ENCODE measurements at regions not wholly inside any gene's neighbourhood (a gene's known extent, or its start where the extent isn't known, plus 50 kb on each side); places are given as distances from the start of the nearest gene placed in this dataset.
"Not testable (repeated sequence)": the region's sequence is repeated elsewhere in the genome, so short reads cannot be mapped to it uniquely, and the experiment has no call there.

DNA sequence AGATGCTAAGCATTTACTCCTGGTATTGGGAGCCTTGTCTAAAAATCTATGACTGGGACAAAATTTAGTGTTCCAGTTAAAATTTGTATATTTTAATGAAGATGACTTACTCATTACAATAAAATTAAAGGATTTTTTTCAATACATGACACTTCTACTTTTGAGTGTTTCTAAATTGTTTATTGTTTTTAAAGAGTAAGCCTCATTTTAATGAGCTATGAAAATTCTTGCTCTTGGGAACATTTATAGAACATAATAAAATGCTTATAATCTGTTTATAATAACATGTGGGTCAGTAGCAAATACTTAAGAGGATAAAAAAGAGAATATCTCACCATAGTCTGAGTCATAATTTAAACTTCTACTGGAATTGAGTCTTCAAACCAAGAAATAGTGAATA, 149.5 kb downstream of the PLCE1 start:
- Histone ChIP-seq H3K36me3 (no peaks in the 10 kb centered on the region), H3K9ac (no peak overlapping the region), H3K4me2 (no peak overlapping the region), H3K9me3 (peaks cover 22% of the 10 kb centered on the region), H4K20me1 (no peaks in the 10 kb centered on the region), H3K4me1 (no peaks in the 10 kb centered on the region), H3K27ac (no peak overlapping the region), H3K4me3 (no peak overlapping the region), H3K27me3 (no peaks in the 10 kb centered on the region)
- TF ChIP-seq Cebpa-rat (IDR thresholded peaks at IDR 0.05): no peak

- Histone ChIP-seq H3K27me3 (no peaks in the 10 kb centered on the region), H3K4me1 (no peaks in the 10 kb centered on the region), H3K4me3 (no peak overlapping the region), H3K4me2 (no peak overlapping the region), H3K9ac (no peak overlapping the region), H3K36me3 (no peaks in the 10 kb centered on the region), H3K9me3 (peaks cover 22% of the 10 kb centered on the region), H4K20me1 (no peaks in the 10 kb centered on the region), H3K27ac (no peak overlapping the region)
- TF ChIP-seq Cebpa-rat (IDR thresholded peaks at IDR 0.05): no peak
Observed at GRCh38 chr10:94146313-94146712, 152.6 kb downstream of the PLCE1 start.

DNA sequence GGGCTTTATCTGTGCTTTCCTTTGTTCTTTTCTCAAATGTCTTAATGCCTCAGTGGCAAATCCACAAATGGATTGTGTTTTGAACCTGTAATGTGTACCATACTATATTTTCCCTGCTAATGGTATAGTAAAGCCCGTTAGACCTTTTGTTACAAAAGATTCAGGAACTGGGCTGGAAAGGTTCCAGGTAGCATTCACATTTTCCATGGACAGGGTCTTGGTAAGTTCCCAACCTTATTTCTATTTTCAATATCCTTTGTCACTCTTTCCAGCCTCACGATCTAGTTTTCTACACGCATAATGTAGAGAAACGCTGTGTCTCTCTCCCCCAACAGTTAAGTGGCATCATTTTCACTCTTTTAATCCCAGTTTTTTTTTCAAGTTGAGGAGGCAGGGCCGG, 153.0 kb downstream of the PLCE1 start:
- Histone ChIP-seq H3K27me3 (no peaks in the 10 kb centered on the region), H3K4me1 (no peaks in the 10 kb centered on the region), H3K9me3 (peaks cover 22% of the 10 kb centered on the region), H3K27ac (no peak overlapping the region), H3K36me3 (no peaks in the 10 kb centered on the region), H4K20me1 (no peaks in the 10 kb centered on the region), H3K9ac (no peak overlapping the region), H3K4me2 (no peak overlapping the region), H3K4me3 (no peak overlapping the region)
- no peak for TF ChIP-seq Cebpa-rat (IDR thresholded peaks at IDR 0.05)

DNA sequence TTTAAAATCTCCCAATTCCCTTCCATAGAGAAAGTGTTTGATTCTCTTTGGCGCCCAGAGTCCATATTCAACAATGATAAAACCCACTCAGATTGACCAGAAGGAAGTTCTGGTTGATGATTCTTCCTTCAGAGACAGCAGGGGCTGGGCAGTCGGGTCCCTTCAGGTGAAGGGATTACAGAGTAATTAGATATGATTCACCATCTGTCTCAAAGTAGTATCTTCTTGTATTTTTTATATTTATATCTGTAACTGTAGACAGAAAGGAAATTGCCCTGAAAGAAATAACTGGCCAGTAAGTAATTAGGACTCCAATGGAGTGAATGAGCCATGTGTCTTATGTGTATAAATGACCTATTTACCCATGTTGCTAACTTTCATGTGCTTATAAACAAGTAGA, 156.0 kb downstream of the PLCE1 start:
- peaks cover 22% of the 10 kb centered on the region for H3K9me3 ChIP-seq
- H3K4me1 ChIP-seq: no peaks in the 10 kb centered on the region
- no peak for TF ChIP-seq Cebpa-rat (IDR thresholded peaks at IDR 0.05)

DNA sequence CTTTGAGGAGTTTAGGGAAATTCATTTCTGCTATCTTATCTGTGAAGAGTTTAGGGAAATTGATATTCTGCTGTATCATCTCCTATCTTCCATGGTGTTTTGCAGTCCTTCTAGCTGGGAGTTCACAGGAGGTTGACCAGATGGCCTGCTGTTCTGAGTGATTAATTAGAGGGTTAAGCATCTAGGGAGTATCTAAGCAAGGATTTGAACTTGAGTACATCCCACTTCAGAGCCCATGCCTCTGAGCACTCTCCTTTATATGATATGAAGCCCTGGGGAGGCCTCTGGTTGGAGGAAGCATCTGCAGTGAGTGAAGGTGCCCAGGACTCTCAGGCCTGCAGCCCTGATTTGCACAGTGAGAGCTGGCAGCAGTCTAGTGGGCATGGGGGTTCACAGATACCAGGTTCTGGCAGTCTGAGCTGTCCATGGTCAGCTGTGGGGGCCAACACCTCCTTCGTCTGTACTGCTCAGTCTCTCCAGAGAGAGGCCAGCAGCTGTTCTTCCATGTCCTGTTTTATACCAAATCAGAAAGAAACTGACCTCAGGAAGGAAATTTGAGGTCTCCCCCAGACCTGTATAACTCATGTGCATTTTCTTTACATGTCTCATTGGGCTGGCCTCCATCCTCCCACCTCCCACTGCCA, 156.9 kb downstream of the PLCE1 start:
- H3K9ac ChIP-seq: no peak overlapping the region
- no peaks in the 10 kb centered on the region for H3K36me3 ChIP-seq
- no peak for TF ChIP-seq Cebpa-rat (IDR thresholded peaks at IDR 0.05)
- no peaks in the 10 kb centered on the region for H4K20me1 ChIP-seq
- no peak overlapping the region for H3K4me3 ChIP-seq
- no peaks in the 10 kb centered on the region for H3K4me1 ChIP-seq
- no peaks in the 10 kb centered on the region for H3K27me3 ChIP-seq
- peaks cover 14% of the 10 kb centered on the region for H3K9me3 ChIP-seq
- H3K4me2 ChIP-seq: no peak overlapping the region
- no peak overlapping the region for H3K27ac ChIP-seq

More for the DNA sequence above, 156.0 kb downstream of the PLCE1 start:
- H4K20me1 ChIP-seq: no peaks in the 10 kb centered on the region
- H3K9ac ChIP-seq: no peak overlapping the region
- no peak overlapping the region for H3K27ac ChIP-seq
- no peaks in the 10 kb centered on the region for H3K27me3 ChIP-seq
- no peak overlapping the region for H3K4me2 ChIP-seq
- no peaks in the 10 kb centered on the region for H3K36me3 ChIP-seq
- no peak overlapping the region for H3K4me3 ChIP-seq

DNA sequence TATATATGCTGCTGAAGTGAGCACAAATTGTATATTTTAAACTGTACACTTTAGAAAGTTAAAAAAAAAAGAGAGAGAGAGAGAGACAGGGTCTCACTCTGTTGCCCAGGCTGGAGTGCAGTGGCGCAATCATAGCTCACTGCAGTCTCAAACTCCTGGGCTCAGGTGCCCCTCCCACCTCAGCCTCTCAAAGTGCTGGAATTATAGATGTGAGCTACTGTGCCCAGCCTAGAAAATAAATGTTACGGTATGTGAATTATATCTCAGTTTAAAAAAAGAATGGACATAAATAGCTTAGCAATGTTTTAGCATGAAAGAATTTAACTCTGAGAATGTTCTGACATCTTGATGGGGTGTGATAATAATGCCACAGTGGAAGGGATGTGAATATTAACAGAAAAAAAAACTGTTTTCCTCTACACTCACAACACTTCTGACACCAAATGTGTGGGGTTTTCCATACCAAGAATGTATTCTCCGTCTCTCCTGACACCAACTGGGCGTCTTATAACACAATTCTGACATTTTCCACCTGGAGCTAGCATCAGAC, 162.1 kb downstream of the PLCE1 start:
- Histone ChIP-seq H3K9ac (no peak overlapping the region), H3K4me1 (no peaks in the 10 kb centered on the region), H3K4me2 (no peak overlapping the region), H3K27me3 (no peaks in the 10 kb centered on the region), H3K36me3 (no peaks in the 10 kb centered on the region), H4K20me1 (no peaks in the 10 kb centered on the region), H3K27ac (no peak overlapping the region), H3K4me3 (no peak overlapping the region), H3K9me3 (no peaks in the 10 kb centered on the region)
- TF ChIP-seq Cebpa-rat (IDR thresholded peaks at IDR 0.05): no peak

DNA sequence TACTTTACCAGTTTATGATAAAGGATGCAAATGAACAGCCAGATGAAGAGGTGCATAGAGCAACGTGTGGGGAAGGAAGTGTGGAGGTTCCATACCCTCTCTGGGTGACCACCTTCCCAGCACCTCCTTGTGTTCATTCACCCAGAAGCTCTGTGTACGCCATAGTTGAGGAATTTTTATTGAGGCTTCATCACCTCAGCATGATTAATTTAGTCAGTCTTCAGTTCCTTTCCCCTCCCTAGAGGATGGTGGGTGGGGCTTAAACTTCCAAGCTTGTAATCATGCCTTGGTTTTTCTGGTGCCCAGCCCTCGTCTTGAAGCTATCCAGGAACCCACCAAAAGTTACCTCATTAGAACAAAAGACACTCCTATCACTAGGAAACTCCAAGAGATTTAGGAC, 162.7 kb downstream of the PLCE1 start:
- Histone ChIP-seq H3K27me3 (no peaks in the 10 kb centered on the region), H3K36me3 (no peaks in the 10 kb centered on the region), H3K27ac (no peak overlapping the region), H4K20me1 (no peaks in the 10 kb centered on the region), H3K9me3 (no peaks in the 10 kb centered on the region), H3K4me2 (no peak overlapping the region), H3K9ac (no peak overlapping the region), H3K4me1 (no peaks in the 10 kb centered on the region), H3K4me3 (no peak overlapping the region)
- TF ChIP-seq Cebpa-rat (IDR thresholded peaks at IDR 0.05): no peak

DNA sequence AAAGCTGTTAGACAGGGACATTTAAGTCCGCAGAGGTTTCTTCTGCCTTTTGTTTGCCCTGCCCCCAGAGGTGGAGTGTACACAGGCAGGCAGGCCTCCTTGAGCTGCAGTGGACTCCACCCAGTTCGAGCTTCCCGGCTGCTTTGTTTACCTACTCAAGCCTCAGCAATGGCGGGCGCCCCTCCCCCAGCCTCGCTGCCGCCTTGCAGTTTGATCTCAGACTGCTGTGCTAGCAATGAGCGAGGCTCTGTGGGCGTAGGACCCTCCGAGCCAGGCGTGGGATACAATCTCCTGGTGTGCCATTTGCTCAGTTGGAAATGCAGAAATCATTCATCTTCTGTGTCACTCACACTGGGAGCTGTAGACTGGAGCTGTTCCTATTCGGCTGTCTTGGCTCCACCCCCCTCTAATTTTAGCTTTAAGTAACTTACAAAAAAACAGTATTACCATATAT, 171.5 kb downstream of the PLCE1 start:
- H3K4me1 ChIP-seq, H3K9ac ChIP-seq, H3K4me3 ChIP-seq, H3K4me2 ChIP-seq, H3K36me3 ChIP-seq, H3K27me3 ChIP-seq, H3K27ac ChIP-seq, H3K9me3 ChIP-seq, H4K20me1 ChIP-seq: not testable (repeated sequence)

GRCh38 chr10:94172332-94172731, 178.6 kb downstream of the PLCE1 start:
- TF ChIP-seq Cebpa-rat (IDR thresholded peaks at IDR 0.05): no peak
- no peaks in the 10 kb centered on the region for H3K4me1 ChIP-seq

GRCh38 chr10:94173594-94173993, 179.9 kb downstream of the PLCE1 start:
- H3K9ac ChIP-seq: no peak overlapping the region
- no peaks in the 10 kb centered on the region for H3K27me3 ChIP-seq
- H3K4me2 ChIP-seq: no peak overlapping the region
- no peaks in the 10 kb centered on the region for H3K36me3 ChIP-seq
- no peaks in the 10 kb centered on the region for H4K20me1 ChIP-seq
- H3K4me3 ChIP-seq: no peak overlapping the region
- H3K27ac ChIP-seq: no peak overlapping the region
- TF ChIP-seq Cebpa-rat (IDR thresholded peaks at IDR 0.05): no peak
- H3K9me3 ChIP-seq: no peaks in the 10 kb centered on the region
- no peaks in the 10 kb centered on the region for H3K4me1 ChIP-seq

More at GRCh38 chr10:94172332-94172731, 178.6 kb downstream of the PLCE1 start:
- Histone ChIP-seq H3K27me3 (no peaks in the 10 kb centered on the region), H3K9ac (no peak overlapping the region), H3K4me2 (no peak overlapping the region), H3K4me3 (no peak overlapping the region), H3K27ac (no peak overlapping the region), H4K20me1 (no peaks in the 10 kb centered on the region), H3K36me3 (no peaks in the 10 kb centered on the region), H3K9me3 (no peaks in the 10 kb centered on the region)

GRCh38 chr10:94174838-94175237, 181.1 kb downstream of the PLCE1 start:
- Histone ChIP-seq H3K9me3 (no peaks in the 10 kb centered on the region), H3K4me1 (no peaks in the 10 kb centered on the region), H3K4me3 (no peak overlapping the region), H3K27ac (no peak overlapping the region), H3K9ac (no peak overlapping the region), H3K4me2 (no peak overlapping the region), H3K36me3 (no peaks in the 10 kb centered on the region), H4K20me1 (no peaks in the 10 kb centered on the region), H3K27me3 (no peaks in the 10 kb centered on the region)
- no peak for TF ChIP-seq Cebpa-rat (IDR thresholded peaks at IDR 0.05)
